ENCODE measurements at regions not wholly inside any gene's neighbourhood (a gene's known extent, or its start where the extent isn't known, plus 50 kb on each side); places are given as distances from the start of the nearest gene placed in this dataset.
"Not testable (repeated sequence)": the region's sequence is repeated elsewhere in the genome, so short reads cannot be mapped to it uniquely, and the experiment has no call there.

DNA sequence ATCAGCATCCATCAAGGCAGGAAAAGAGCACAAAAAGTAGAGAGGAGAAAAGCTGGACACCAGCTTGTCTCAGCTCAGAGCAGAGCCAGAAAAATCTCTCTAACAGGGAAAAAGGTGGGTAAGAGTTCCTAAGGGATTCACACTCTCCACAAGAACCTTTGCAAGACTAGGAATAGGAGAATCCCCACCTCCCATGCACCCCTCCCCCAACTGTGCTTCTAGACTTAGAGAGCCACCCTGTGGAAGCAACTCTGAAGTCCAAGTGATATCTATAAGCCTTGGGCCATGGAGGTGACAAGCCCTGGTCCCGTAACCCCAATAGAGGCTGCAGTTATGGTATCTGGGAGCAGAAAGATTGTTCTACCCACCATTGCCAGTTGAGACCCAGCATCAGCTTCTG, 267.6 kb upstream of the MTMR8 start:
- TF ChIP-seq CTCF (IDR thresholded peaks at IDR 0.05) (no peak), POLR2A (IDR thresholded peaks at IDR 0.05) (no peak)
- H3K27me3 ChIP-seq, result no peaks in the 10 kb centered on the region
- H3K36me3 ChIP-seq, result no peaks in the 10 kb centered on the region
- 83% methylated on average over 1 of the region's 1 CpG; no CpG with 5 or more reads in 1 of the 2 donors for WGBS, 2 donors
- H3K27ac ChIP-seq, result no peak overlapping the region
- no peak overlapping the region for H3K4me3 ChIP-seq
- intact Hi-C loops (cut with DNase I), result no loop called here
- peaks cover 0 to 13% (median 0%) of the 10 kb centered on the region in 3 donors for H3K9me3 ChIP-seq
- no peak for DNase-seq
- no peaks in the 10 kb centered on the region for H3K4me1 ChIP-seq

DNA sequence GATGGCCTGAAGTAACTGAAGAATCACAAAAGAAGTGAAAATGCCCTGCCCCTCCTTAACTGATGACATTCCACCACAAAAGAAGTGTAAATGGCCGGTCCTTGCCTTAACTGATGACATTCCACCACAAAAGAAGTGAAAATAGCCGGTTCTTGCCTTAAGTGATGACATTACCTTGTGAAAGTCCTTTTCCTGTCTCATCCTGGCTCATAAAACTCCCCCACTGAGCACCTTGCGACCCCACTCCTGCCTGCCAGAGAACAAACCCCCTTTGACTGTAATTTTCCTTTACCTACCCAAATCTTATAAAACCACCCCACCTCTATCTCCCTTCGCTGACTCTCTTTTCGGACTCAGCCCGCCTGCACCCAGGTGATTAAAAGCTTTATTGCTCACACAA, 262.0 kb upstream of the MTMR8 start:
- H3K27ac ChIP-seq; H3K36me3 ChIP-seq; DNase-seq; H3K27me3 ChIP-seq; intact Hi-C loops (cut with DNase I); H3K4me1 ChIP-seq; H3K4me3 ChIP-seq: not testable (repeated sequence)
- WGBS, 2 donors, result 4 to 38% methylated on average over 6 of the region's 6 CpGs
- peaks cover 0 to 13% (median 0%) of the 10 kb centered on the region in 3 donors for H3K9me3 ChIP-seq

GRCh38 chrX:64642482-64642881, 247.2 kb upstream of the MTMR8 start:
- H3K27me3 ChIP-seq, result no peaks in the 10 kb centered on the region
- 72 to 86% methylated on average over 2 of the region's 2 CpGs for WGBS, 2 donors
- intact Hi-C loops (cut with DNase I), result no loop called here
- no peak overlapping the region for H3K4me3 ChIP-seq
- no peaks in the 10 kb centered on the region for H3K4me1 ChIP-seq
- TF ChIP-seq CTCF (IDR thresholded peaks at IDR 0.05) (peak in 1 of 6 experiments; percentile 24), POLR2A (IDR thresholded peaks at IDR 0.05) (no peak)
- H3K27ac ChIP-seq, result no peak overlapping the region
- H3K36me3 ChIP-seq, result no peaks in the 10 kb centered on the region
- H3K9me3 ChIP-seq, result peaks cover 0 to 9% (median 0%) of the 10 kb centered on the region in 3 donors
- no peak for DNase-seq
